Thyroid gland (tissue), 4 donors: ENCODE measurements at regions not wholly inside any gene's neighbourhood (a gene's known extent, or its start where the extent isn't known, plus 50 kb on each side); places are given as distances from the start of the nearest gene placed in this dataset.

Experiments used
- CTCF ChIP-seq, 6 experiments: fragments of 200-600 bp in 3 of 6; fragments of 450-650 bp in 3 of 6; sonication (generic) in 3 of 6; IDR thresholded peaks; one replicate each; pipeline ENCODE4 v1.5.1; 2016 to 2019; ENCODE audit warnings: antibody characterized with exemption in 6 of 6, mild to moderate bottlenecking in 2 of 6, inconsistent platforms in 1 of 6, moderate library complexity in 1 of 6
- POLR2A ChIP-seq, 2 donors: fragments of 450-650 bp; IDR thresholded peaks; one replicate each; pipeline ENCODE4 v1.6.1; 2017; ENCODE audit warnings: antibody characterized with exemption in 2 of 2, mild to moderate bottlenecking in 2 of 2, moderate library complexity in 1 of 2

GRCh38 chr9:113701774-113702755, 174.0 kb upstream of the ZNF618 start:
- no peak for TF ChIP-seq CTCF (IDR thresholded peaks at IDR 0.05)
- TF ChIP-seq POLR2A (IDR thresholded peaks at IDR 0.05), result no peak
